SK-N-SH treated with all-trans-retinoic acid at 6 μM for 48 hours (cell line): ENCODE measurements at regions not wholly inside any gene's neighbourhood (a gene's known extent, or its start where the extent isn't known, plus 50 kb on each side); places are given as distances from the start of the nearest gene placed in this dataset.

Experiments used
- BACH2 ChIP-seq: fragments of 250-450 bp; sonication (Bioruptor Pico); IDR thresholded peaks from 2 replicates; pipeline ENCODE4 v1.9.0; 2021; ENCODE audit warnings: mild to moderate bottlenecking, borderline replicate concordance
- GLIS3 ChIP-seq: fragments of 250-450 bp; sonication (Bioruptor Pico); IDR thresholded peaks from 2 replicates; pipeline ENCODE4 v1.5.0; 2020; ENCODE audit warnings: mild to moderate bottlenecking, moderate library complexity
- PPARA ChIP-seq: fragments of 250-450 bp; sonication (Bioruptor Pico); IDR thresholded peaks from 2 replicates; pipeline ENCODE4 v1.5.0; 2020; ENCODE audit warnings: mild to moderate bottlenecking, borderline replicate concordance
- RARB ChIP-seq: fragments of 250-450 bp; sonication (Bioruptor Pico); IDR thresholded peaks from 2 replicates; pipeline ENCODE4 v1.8.0; 2021; ENCODE audit warnings: mild to moderate bottlenecking, moderate library complexity
- SNAI2 ChIP-seq: fragments of 250-450 bp; sonication (Bioruptor Pico); IDR thresholded peaks from 2 replicates; pipeline ENCODE4 v1.5.0; 2020; ENCODE audit warnings: mild to moderate bottlenecking, moderate library complexity
- TSHZ2 ChIP-seq: fragments of 250-450 bp; sonication (Bioruptor Pico); IDR thresholded peaks from 2 replicates; pipeline ENCODE4 v1.5.0; 2020; ENCODE audit warnings: mild to moderate bottlenecking, moderate library complexity
- ZFP3 ChIP-seq: fragments of 250-450 bp; sonication (Bioruptor Pico); IDR thresholded peaks from 2 replicates; pipeline ENCODE4 v1.5.0; 2020; ENCODE audit warnings: mild to moderate bottlenecking, moderate library complexity
- ZFP30 ChIP-seq: fragments of 450-650 bp; formaldehyde crosslinking; IDR thresholded peaks from 2 replicates; pipeline ENCODE4 v1.5.0; 2022; ENCODE audit warnings: mild to moderate bottlenecking, moderate library complexity
- ZNF565 ChIP-seq: fragments of 450-650 bp; formaldehyde crosslinking; conservative IDR thresholded peaks from 2 replicates; pipeline ENCODE4 v1.5.0; 2020; ENCODE audit warnings: low read depth, mild to moderate bottlenecking, moderate library complexity
- TF ChIP-seq, protein P1 (sequence below): fragments of 250-450 bp; sonication (Bioruptor Pico); IDR thresholded peaks from 2 replicates; pipeline ENCODE4 v1.8.0; 2020; ENCODE audit warnings: mild to moderate bottlenecking, moderate library complexity, borderline replicate concordance
- TF ChIP-seq, protein P2 (sequence below): fragments of 250-450 bp; sonication (Bioruptor Pico); IDR thresholded peaks from 2 replicates; pipeline ENCODE4 v1.5.1; 2020; ENCODE audit warnings: low read depth, mild to moderate bottlenecking, moderate library complexity

- TF ChIP-seq ZFP30 (no peak), ZNF565 (CRISPR knock-in tag) (no peak), RARB (CRISPR knock-in tag) (no peak), BACH2 (no peak), TSHZ2 (no peak), PPARA (CRISPR knock-in tag) (no peak), ZFP3 (CRISPR knock-in tag) (no peak), SNAI2 (no peak), GLIS3 (CRISPR knock-in tag) (no peak)
- TF ChIP-seq, protein P1, sequence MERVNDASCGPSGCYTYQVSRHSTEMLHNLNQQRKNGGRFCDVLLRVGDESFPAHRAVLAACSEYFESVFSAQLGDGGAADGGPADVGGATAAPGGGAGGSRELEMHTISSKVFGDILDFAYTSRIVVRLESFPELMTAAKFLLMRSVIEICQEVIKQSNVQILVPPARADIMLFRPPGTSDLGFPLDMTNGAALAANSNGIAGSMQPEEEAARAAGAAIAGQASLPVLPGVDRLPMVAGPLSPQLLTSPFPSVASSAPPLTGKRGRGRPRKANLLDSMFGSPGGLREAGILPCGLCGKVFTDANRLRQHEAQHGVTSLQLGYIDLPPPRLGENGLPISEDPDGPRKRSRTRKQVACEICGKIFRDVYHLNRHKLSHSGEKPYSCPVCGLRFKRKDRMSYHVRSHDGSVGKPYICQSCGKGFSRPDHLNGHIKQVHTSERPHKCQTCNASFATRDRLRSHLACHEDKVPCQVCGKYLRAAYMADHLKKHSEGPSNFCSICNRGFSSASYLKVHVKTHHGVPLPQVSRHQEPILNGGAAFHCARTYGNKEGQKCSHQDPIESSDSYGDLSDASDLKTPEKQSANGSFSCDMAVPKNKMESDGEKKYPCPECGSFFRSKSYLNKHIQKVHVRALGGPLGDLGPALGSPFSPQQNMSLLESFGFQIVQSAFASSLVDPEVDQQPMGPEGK (CRISPR knock-in tag): no peak
- TF ChIP-seq, protein P2, sequence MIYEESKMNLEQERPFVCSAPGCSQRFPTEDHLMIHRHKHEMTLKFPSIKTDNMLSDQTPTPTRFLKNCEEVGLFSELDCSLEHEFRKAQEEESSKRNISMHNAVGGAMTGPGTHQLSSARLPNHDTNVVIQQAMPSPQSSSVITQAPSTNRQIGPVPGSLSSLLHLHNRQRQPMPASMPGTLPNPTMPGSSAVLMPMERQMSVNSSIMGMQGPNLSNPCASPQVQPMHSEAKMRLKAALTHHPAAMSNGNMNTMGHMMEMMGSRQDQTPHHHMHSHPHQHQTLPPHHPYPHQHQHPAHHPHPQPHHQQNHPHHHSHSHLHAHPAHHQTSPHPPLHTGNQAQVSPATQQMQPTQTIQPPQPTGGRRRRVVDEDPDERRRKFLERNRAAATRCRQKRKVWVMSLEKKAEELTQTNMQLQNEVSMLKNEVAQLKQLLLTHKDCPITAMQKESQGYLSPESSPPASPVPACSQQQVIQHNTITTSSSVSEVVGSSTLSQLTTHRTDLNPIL: no peak
These were observed 134.4 kb downstream of the TUSC1 start for GRCh38 chr9:25543806-25544205.
